ENCODE measurements at regions not wholly inside any gene's neighbourhood (a gene's known extent, or its start where the extent isn't known, plus 50 kb on each side); places are given as distances from the start of the nearest gene placed in this dataset.

- TF ChIP-seq EZH2 (optimal IDR thresholded peaks at IDR 0.05; ENCODE audit: low read depth, low read length) (no peak), CTCF (IDR thresholded peaks at IDR 0.05; ENCODE audit: low read length) (no peak), EZH2phosphoT487 (IDR thresholded peaks at IDR 0.05; ENCODE audit: low read length) (no peak)
These were observed 154.9 kb downstream of the RASSF9 start for GRCh38 chr12:85681333-85681732.
